HG03139 (cell line): ENCODE measurements at regions not wholly inside any gene's neighbourhood (a gene's known extent, or its start where the extent isn't known, plus 50 kb on each side); places are given as distances from the start of the nearest gene placed in this dataset.

Source experiments
- ATAC-seq: cut with Tn5 transposase; IDR thresholded peaks from one replicate; pipeline ENCODE4 v1.9.1; 2021; ENCODE audit not compliant: unreplicated experiment

GRCh38 chr12:69061574-69061973, 128.6 kb upstream of the CPM start:
- no peak for ATAC-seq

GRCh38 chr12:69062621-69063237, 129.8 kb upstream of the CPM start:
- no peak for ATAC-seq

GRCh38 chr12:69064734-69065443, 131.9 kb upstream of the CPM start:
- ATAC-seq, result no peak

- ATAC-seq, result no peak
Measured at GRCh38 chr12:69065775-69066174, 132.8 kb upstream of the CPM start.

GRCh38 chr12:69066492-69067373, 133.8 kb upstream of the CPM start:
- no peak for ATAC-seq

- ATAC-seq, result no peak
Measured at GRCh38 chr12:69067713-69068112, 134.7 kb upstream of the CPM start.

GRCh38 chr12:69068448-69068847, 135.5 kb upstream of the CPM start:
- no peak for ATAC-seq

- ATAC-seq, result no peak
Measured at GRCh38 chr12:69069479-69069878, 136.5 kb upstream of the CPM start.

GRCh38 chr12:69070319-69071090, 137.5 kb upstream of the CPM start:
- ATAC-seq, result no peak

GRCh38 chr12:69071091-69071370, 138.1 kb upstream of the CPM start:
- ATAC-seq, result no peak

GRCh38 chr12:69073035-69073434, 140.1 kb upstream of the CPM start:
- no peak for ATAC-seq

GRCh38 chr12:69074556-69075349, 141.8 kb upstream of the CPM start:
- no peak for ATAC-seq

- no peak for ATAC-seq
Measured at GRCh38 chr12:69083689-69084088, 150.7 kb upstream of the CPM start.

- ATAC-seq, result no peak
Measured at GRCh38 chr12:69084816-69085378, 151.9 kb upstream of the CPM start.

- no peak for ATAC-seq
Measured at GRCh38 chr12:69085852-69086251, 152.9 kb upstream of the CPM start.

GRCh38 chr12:69087986-69088385, 151.4 kb upstream of the CPSF6 start:
- no peak for ATAC-seq

- ATAC-seq, result no peak
Measured at GRCh38 chr12:69090722-69091121, 148.6 kb upstream of the CPSF6 start.

- ATAC-seq, result no peak
Measured at GRCh38 chr12:69091442-69092017, 147.8 kb upstream of the CPSF6 start.

GRCh38 chr12:69092137-69092536, 147.2 kb upstream of the CPSF6 start:
- ATAC-seq, result no peak
